K562 (cell line): ENCODE measurements at regions not wholly inside any gene's neighbourhood (a gene's known extent, or its start where the extent isn't known, plus 50 kb on each side); places are given as distances from the start of the nearest gene placed in this dataset.

Source experiments
- ATAC-seq: fragments of 200-7000 bp; cut with Tn5 transposase; 3 replicates; pipeline ENCODE4 v1.9.1; 2020; ENCODE audit warnings: moderate library complexity
- BruUV-seq: library from RNA; stranded (reverse); fragments of 400-500 nt; replicated peaks from 2 replicates; lab custom pipeline; 2021; lab: Mats Ljungman, UMichigan
- CTCF ChIA-PET: fragments of 300-600 bp; formaldehyde crosslinking; extraction: SDS; loops from one replicate; lab custom pipeline; 2021; ENCODE audit warnings: low intra/inter-chr PET ratio; lab: Yijun Ruan, JAX
- POLR2A ChIA-PET: fragments of 300-600, 350-650 bp; sonication (Branson Sonifier 250); formaldehyde crosslinking; extraction: SDS; loops from one replicate; lab custom pipeline; 2021; ENCODE audit warnings: antibody characterized with exemption, inconsistent platforms; lab: Yijun Ruan, JAX
- DNase-seq, 4 experiments: peaks; one replicate each; pipeline versions ENCODE4 v3.0.0 to v3.0.0-alpha.2; 2011 to 2018; ENCODE audit warnings: low spot score in 3 of 4, mixed read lengths in 3 of 4; ENCODE audit errors: extremely low read depth in 1 of 4
- FAIRE-seq: peaks from 2 replicates; lab custom pipeline; 2011; peaks lifted over from hg19 to GRCh38; lab: Jason Lieb, UNC
- H2AFZ ChIP-seq: 2 replicates; pipeline ENCODE4 v1.6.0; 2011; ENCODE audit warnings: low read depth, low read length, control low read depth, inconsistent platforms
- H3K27ac ChIP-seq: fragments of 200-600 bp; 3 replicates; pipeline ENCODE4 v1.8.0; 2011; ENCODE audit warnings: low read depth, mild to moderate bottlenecking, control low read depth, inconsistent platforms, low read length, moderate library complexity, mixed read lengths; ENCODE audit errors: extremely low read depth
- H3K27me3 ChIP-seq, 2 experiments: fragments of 300-600 bp in 1 of 2; 2 replicates in 1 of 2; 3 replicates in 1 of 2; pipeline versions ENCODE4 v1.6.0 to v1.8.0; 2011; ENCODE audit warnings: inconsistent platforms in 2 of 2, low read length in 2 of 2, mild to moderate bottlenecking in 1 of 2, mixed read lengths in 1 of 2, moderate library complexity in 1 of 2; ENCODE audit not compliant: control insufficient read depth in 2 of 2, insufficient read depth in 2 of 2
- H3K36me3 ChIP-seq: fragments of 300-600 bp; 3 replicates; pipeline ENCODE4 v1.8.0; 2011; ENCODE audit warnings: mild to moderate bottlenecking, low read length, inconsistent platforms; ENCODE audit not compliant: control insufficient read depth, insufficient read depth
- H3K4me1 ChIP-seq, 2 experiments: fragments of 200-600 bp in 1 of 2; replicated peaks in 1 of 2; 2 replicates in 1 of 2; 3 replicates in 1 of 2; pipeline versions ENCODE4 v1.5.1 to v1.8.0; 2011; ENCODE audit warnings: inconsistent platforms in 2 of 2, low read length in 2 of 2, mild to moderate bottlenecking in 1 of 2, mixed read lengths in 1 of 2, moderate library complexity in 1 of 2; ENCODE audit not compliant: control insufficient read depth in 2 of 2, insufficient read depth in 2 of 2
- H3K4me2 ChIP-seq: 2 replicates; pipeline ENCODE4 v1.6.1; 2011; ENCODE audit warnings: low read length, control low read depth, inconsistent platforms, mixed read lengths; ENCODE audit not compliant: insufficient read depth
- H3K4me3 ChIP-seq: fragments of 200-600 bp; sonication (generic), shearing (Covaris generic); 2 replicates; pipeline ENCODE4 v1.5.1; 2016; ENCODE audit warnings: control low read depth, inconsistent platforms
- H3K79me2 ChIP-seq: fragments of 200-600 bp; 3 replicates; pipeline ENCODE4 v1.8.0; 2011; ENCODE audit warnings: low read length, inconsistent platforms; ENCODE audit not compliant: control insufficient read depth, insufficient read depth
- H3K9ac ChIP-seq, 2 experiments: 2 replicates each; pipeline versions ENCODE4 v1.6.0 to v1.6.1; 2011; ENCODE audit warnings: low read depth in 2 of 2, low read length in 2 of 2, control low read depth in 1 of 2, inconsistent platforms in 1 of 2, mild to moderate bottlenecking in 1 of 2, mixed read lengths in 1 of 2; ENCODE audit not compliant: insufficient read depth in 1 of 2
- H3K9me1 ChIP-seq: one replicate; pipeline ENCODE4 v1.6.0; 2011; ENCODE audit warnings: inconsistent platforms, mild to moderate bottlenecking, low read length, moderate library complexity; ENCODE audit not compliant: control insufficient read depth, insufficient read depth
- H3K9me3 ChIP-seq: replicated peaks from 2 replicates; pipeline ENCODE4 v1.5.1; 2011; ENCODE audit warnings: low read depth, low read length, inconsistent platforms; ENCODE audit not compliant: control insufficient read depth, insufficient read depth
- H4K20me1 ChIP-seq: replicated peaks from 2 replicates; pipeline ENCODE4 v1.6.1; 2011; ENCODE audit warnings: low read length, inconsistent platforms, mixed read lengths; ENCODE audit not compliant: control insufficient read depth, insufficient read depth
- ARID1B ChIP-seq: fragments of 450-650 bp; IDR thresholded peaks from 2 replicates; pipeline ENCODE4 v1.6.1; 2016; ENCODE audit warnings: antibody characterized with exemption, mild to moderate bottlenecking, inconsistent platforms
- CBX1 ChIP-seq: sonication (generic); IDR thresholded peaks from 2 replicates; pipeline ENCODE4 v1.6.1; 2016; ENCODE audit warnings: antibody characterized with exemption, low read depth, mild to moderate bottlenecking
- ELF1 ChIP-seq: fragments of 200-800 bp; sonication (Bioruptor generic); IDR thresholded peaks from 2 replicates; pipeline ENCODE4 v1.6.1; 2016; ENCODE audit warnings: missing genetic modification characterization, missing compliant biosample characterization
- HNRNPUL1 ChIP-seq: fragments of 200-400 bp; formaldehyde crosslinking; IDR thresholded peaks from 2 replicates; pipeline ENCODE4 v1.6.1; 2017; ENCODE audit warnings: low read length
- HOXB6 ChIP-seq: fragments of 250-450 bp; sonication (Bioruptor Pico); IDR thresholded peaks from 2 replicates; pipeline ENCODE4 v1.5.1; 2022; ENCODE audit warnings: mild to moderate bottlenecking, borderline replicate concordance
- MCM5 ChIP-seq: fragments of 450-650 bp; IDR thresholded peaks from 2 replicates; pipeline ENCODE4 v1.6.1; 2016; ENCODE audit warnings: low read depth
- NELFE ChIP-seq: IDR thresholded peaks from 2 replicates; pipeline ENCODE4 v1.6.1; 2011; ENCODE audit warnings: mild to moderate bottlenecking; ENCODE audit not compliant: insufficient read depth, insufficient read length
- NFE2 ChIP-seq: IDR thresholded peaks from 2 replicates; pipeline ENCODE4 v1.6.1; 2014; ENCODE audit warnings: antibody characterized with exemption, low read depth
- NFIX ChIP-seq: fragments of 250-450 bp; sonication (Bioruptor Pico); IDR thresholded peaks from 2 replicates; pipeline ENCODE4 v1.4.0; 2020; ENCODE audit warnings: low read depth, mild to moderate bottlenecking, moderate library complexity
- PHF21A ChIP-seq: fragments of 450-650 bp; IDR thresholded peaks from 2 replicates; pipeline ENCODE4 v1.6.1; 2017; ENCODE audit warnings: low read depth, borderline replicate concordance
- PTTG1 ChIP-seq: fragments of 450-650 bp; IDR thresholded peaks from 2 replicates; pipeline ENCODE4 v1.6.1; 2016; ENCODE audit warnings: low read depth, mild to moderate bottlenecking, missing genetic modification characterization, missing compliant biosample characterization
- RAD21 ChIP-seq, 2 experiments: fragments of 250-450 bp in 1 of 2; fragments of 450-650 bp in 1 of 2; sonication (Bioruptor Pico) in 1 of 2; formaldehyde crosslinking in 1 of 2; IDR thresholded peaks in 1 of 2; conservative IDR thresholded peaks in 1 of 2; 2 replicates each; pipeline versions ENCODE4 v1.4.0 to v1.8.0; 2020 to 2022; ENCODE audit warnings: mild to moderate bottlenecking in 2 of 2, moderate library complexity in 1 of 2
- RFX5 ChIP-seq: IDR thresholded peaks from 2 replicates; pipeline ENCODE4 v1.6.1; 2011; ENCODE audit warnings: low read depth, mild to moderate bottlenecking, improper control_type of control experiment, low read length
- SMAD1 ChIP-seq: fragments of 150-350 bp; IDR thresholded peaks from 2 replicates; pipeline ENCODE4 v1.6.1; 2014; ENCODE audit warnings: low read length, low read depth; ENCODE audit not compliant: partially characterized antibody
- SOX6 ChIP-seq: fragments of 450-650 bp; IDR thresholded peaks from 2 replicates; pipeline ENCODE4 v1.6.1; 2014; ENCODE audit warnings: mild to moderate bottlenecking
- TBL1XR1 ChIP-seq, 2 experiments: IDR thresholded peaks; 2 replicates each; pipeline ENCODE4 v1.6.1; 2012; ENCODE audit warnings: improper control_type of control experiment in 2 of 2, low read length in 2 of 2, mild to moderate bottlenecking in 1 of 2
- TCF7 ChIP-seq: sonication (generic); IDR thresholded peaks from 2 replicates; pipeline ENCODE4 v1.6.1; 2016; ENCODE audit warnings: antibody characterized with exemption, borderline replicate concordance
- U2AF1 ChIP-seq: fragments of 200-400 bp; formaldehyde crosslinking; optimal IDR thresholded peaks from 2 replicates; pipeline ENCODE3; 2017; ENCODE audit warnings: mild to moderate bottlenecking, low read depth, low read length, moderate library complexity
- ZNF12 ChIP-seq: sonication (generic); formaldehyde crosslinking; IDR thresholded peaks from 2 replicates; pipeline ENCODE4 v1.4.0; 2020; ENCODE audit warnings: mild to moderate bottlenecking, missing genetic modification reagents
- ZNF766 ChIP-seq: fragments of 200-800 bp; sonication (Bioruptor generic); conservative IDR thresholded peaks from 2 replicates; pipeline ENCODE4 v1.6.1; 2016; ENCODE audit warnings: missing genetic modification characterization, missing compliant biosample characterization
- WGBS: fragments of 100-300 bp; shearing (Covaris generic); methylation state at CpG from one replicate; pipeline ENCODE4 v1.1.6; 2016; ENCODE audit warnings: low coverage, mixed read lengths; ENCODE audit not compliant: insufficient coverage; ENCODE audit errors: missing lambda C conversion rate; 5-methylcytosine and 5-hydroxymethylcytosine counted together
- in situ Hi-C: fragments of 300-500 bp; cut with MboI; formaldehyde crosslinking; loops from 4 replicates; pipeline ENCODE4 v1.15.0; 2018; ENCODE audit warnings: inconsistent platforms, mixed read lengths
- intact Hi-C: fragments of 100-400 bp; cut with micrococcal nuclease; formaldehyde crosslinking; loops from 2 replicates; pipeline ENCODE4 v1.14.2; 2022

GRCh38 chr4:13765539-13765938, 138.0 kb upstream of the BOD1L1 start:
- Histone ChIP-seq H3K9ac (no peak overlapping the region), H3K4me3 (no peak overlapping the region), H3K27ac (no peak overlapping the region)
- no peak for DNase-seq
- TF ChIP-seq SOX6 (no peak), ARID1B (no peak), ZNF766 (CRISPR knock-in tag) (no peak), CBX1 (no peak), HNRNPUL1 (no peak)
- TF ChIP-seq, all 486 proteins: peak for 0
- no peaks in the 10 kb centered on the region for H4K20me1 ChIP-seq
- WGBS, result 0% methylated on average over 4 of the region's 4 CpGs
- ChIA-PET POLR2A (no interaction called here), CTCF (no interaction called here)
- no peak for ATAC-seq
- no peaks in the 10 kb centered on the region for H3K79me2 ChIP-seq
- no peaks in the 10 kb centered on the region for H3K9me1 ChIP-seq
- no peak overlapping the region for H2AFZ ChIP-seq
- no TSS peak for BruUV-seq
- no peak overlapping the region for H3K4me2 ChIP-seq
- H3K9me3 ChIP-seq, result no peaks in the 10 kb centered on the region
- in situ Hi-C loops (no loop called here), intact Hi-C loops (no loop called here)
- FAIRE-seq, result no peak
- H3K27me3 ChIP-seq, result no peaks in the 10 kb centered on the region
- no peaks in the 10 kb centered on the region for H3K4me1 ChIP-seq
- H3K36me3 ChIP-seq, result no peaks in the 10 kb centered on the region

GRCh38 chr4:13766761-13767540, 139.4 kb upstream of the BOD1L1 start:
- Histone ChIP-seq H4K20me1 (no peaks in the 10 kb centered on the region), H3K27ac (no peak overlapping the region), H3K4me3 (no peak overlapping the region), H3K4me1 (no peaks in the 10 kb centered on the region), H3K4me2 (no peak overlapping the region), H3K27me3 (no peaks in the 10 kb centered on the region), H3K79me2 (no peaks in the 10 kb centered on the region), H3K9me3 (no peaks in the 10 kb centered on the region), H3K36me3 (no peaks in the 10 kb centered on the region), H3K9me1 (no peaks in the 10 kb centered on the region), H2AFZ (no peak overlapping the region), H3K9ac (no peak overlapping the region)
- POLR2A ChIA-PET, result no interaction called here
- BruUV-seq, result no TSS peak
- 4% methylated on average over 9 of the region's 11 CpGs for WGBS
- intact Hi-C loops (no loop called here), in situ Hi-C loops (no loop called here)
- DNase-seq (peak in 1 of 4 experiments; percentile 2), FAIRE-seq (no peak), ATAC-seq (no peak)
- CTCF ChIA-PET, result no interaction called here
- TF ChIP-seq ELF1 (tag) (no peak), NFE2 (no peak), NELFE (no peak), MCM5 (no peak), ZNF12 (CRISPR knock-in tag) (no peak), SMAD1 (no peak), RFX5 (no peak), NFIX (no peak), U2AF1 (no peak), PTTG1 (tag) (no peak), PHF21A (no peak), RAD21 (CRISPR knock-in tag; conservative IDR thresholded peaks at IDR 0.05 in 1 of 2, IDR thresholded peaks at IDR 0.05 in 1 of 2) (no peak), TCF7 (no peak), TBL1XR1 (IDR thresholded peaks at IDR 0.05; ENCODE audit: low read length in 2 of 2) (no peak), HOXB6 (no peak)
